ENCODE measurements at regions not wholly inside any gene's neighbourhood (a gene's known extent, or its start where the extent isn't known, plus 50 kb on each side); places are given as distances from the start of the nearest gene placed in this dataset.

- DNase-seq (ENCODE audit: low read depth in 2 of 2, low spot score in 1 of 2), result no peak
These were observed 349.2 kb upstream of the ARGLU1 start for GRCh38 chr13:106917024-106917571.

- DNase-seq (ENCODE audit: low read depth in 2 of 2, low spot score in 1 of 2), result no peak
These were observed 348.5 kb upstream of the ARGLU1 start for GRCh38 chr13:106916329-106916976.

GRCh38 chr13:106915146-106915545 is 347.2 kb upstream of the ARGLU1 start:
- no peak for DNase-seq (ENCODE audit: low read depth in 2 of 2, low spot score in 1 of 2)

GRCh38 chr13:106911627-106912026 is 343.7 kb upstream of the ARGLU1 start:
- no peak for DNase-seq (ENCODE audit: low read depth in 2 of 2, low spot score in 1 of 2)

- no peak for DNase-seq (ENCODE audit: low read depth in 2 of 2, low spot score in 1 of 2)
These were observed 343.1 kb upstream of the ARGLU1 start for GRCh38 chr13:106911020-106911419.

GRCh38 chr13:106906426-106906996 is 338.6 kb upstream of the ARGLU1 start:
- no peak for DNase-seq (ENCODE audit: low read depth in 2 of 2, low spot score in 1 of 2)

- DNase-seq (ENCODE audit: low read depth in 2 of 2, low spot score in 1 of 2), result no peak
These were observed 337.6 kb upstream of the ARGLU1 start for GRCh38 chr13:106905380-106906162.

GRCh38 chr13:106899442-106899841 is 331.5 kb upstream of the ARGLU1 start:
- DNase-seq (ENCODE audit: low read depth in 2 of 2, low spot score in 1 of 2), result no peak

- DNase-seq (ENCODE audit: low read depth in 2 of 2, low spot score in 1 of 2), result no peak
These were observed 330.3 kb upstream of the ARGLU1 start for GRCh38 chr13:106898231-106898630.

- no peak for DNase-seq (ENCODE audit: low read depth in 2 of 2, low spot score in 1 of 2)
These were observed 320.2 kb upstream of the ARGLU1 start for GRCh38 chr13:106888148-106888547.

- DNase-seq (ENCODE audit: low read depth in 2 of 2, low spot score in 1 of 2), result no peak
These were observed 319.7 kb upstream of the ARGLU1 start for GRCh38 chr13:106887686-106888085.

GRCh38 chr13:106883976-106884375 is 316.0 kb upstream of the ARGLU1 start:
- no peak for DNase-seq (ENCODE audit: low read depth in 2 of 2, low spot score in 1 of 2)

- no peak for DNase-seq (ENCODE audit: low read depth in 2 of 2, low spot score in 1 of 2)
These were observed 314.3 kb upstream of the ARGLU1 start for GRCh38 chr13:106882246-106882645.

- no peak for DNase-seq (ENCODE audit: low read depth in 2 of 2, low spot score in 1 of 2)
These were observed 311.9 kb upstream of the ARGLU1 start for GRCh38 chr13:106879806-106880205.

GRCh38 chr13:106874323-106874722 is 306.4 kb upstream of the ARGLU1 start:
- no peak for DNase-seq (ENCODE audit: low read depth in 2 of 2, low spot score in 1 of 2)

- DNase-seq (ENCODE audit: low read depth in 2 of 2, low spot score in 1 of 2), result no peak
These were observed 305.9 kb upstream of the ARGLU1 start for GRCh38 chr13:106873810-106874209.

GRCh38 chr13:106867249-106867648 is 299.3 kb upstream of the ARGLU1 start:
- no peak for DNase-seq (ENCODE audit: low read depth in 2 of 2, low spot score in 1 of 2)

- DNase-seq (ENCODE audit: low read depth in 2 of 2, low spot score in 1 of 2), result no peak
These were observed 297.9 kb upstream of the ARGLU1 start for GRCh38 chr13:106865716-106866440.

GRCh38 chr13:106859533-106859904 is 291.6 kb upstream of the ARGLU1 start:
- DNase-seq (ENCODE audit: low read depth in 2 of 2, low spot score in 1 of 2), result no peak

- no peak for DNase-seq (ENCODE audit: low read depth in 2 of 2, low spot score in 1 of 2)
These were observed 291.1 kb upstream of the ARGLU1 start for GRCh38 chr13:106858903-106859532.

- no peak for DNase-seq (ENCODE audit: low read depth in 2 of 2, low spot score in 1 of 2)
These were observed 284.5 kb upstream of the ARGLU1 start for GRCh38 chr13:106852436-106852835.
